ENCODE measurements at regions not wholly inside any gene's neighbourhood (a gene's known extent, or its start where the extent isn't known, plus 50 kb on each side); places are given as distances from the start of the nearest gene placed in this dataset.

- peaks cover 0 to 11% (median 4%) of the 10 kb centered on the region in 4 donors for H3K4me1 Mint-ChIP-seq
- peaks cover 0 to under 1% (median 0%) of the 10 kb centered on the region in 9 donors for H3K9me3 Mint-ChIP-seq
- no peak for ATAC-seq
- no peak for DNase-seq
- H3K4me3 Mint-ChIP-seq: no peak overlapping the region
- no peak overlapping the region for H3K27ac Mint-ChIP-seq
- peaks cover 16 to 44% (median 33%) of the 10 kb centered on the region in 5 donors for H3K27me3 Mint-ChIP-seq
- POLR2A ChIA-PET: no interaction called here
- H3K36me3 Mint-ChIP-seq: peaks cover 0 to 2% (median 0%) of the 10 kb centered on the region in 3 donors
Observed at GRCh38 chr2:120869730-120870466, 134.2 kb downstream of the GLI2 start.

GRCh38 chr2:120870467-120870788 lies 134.8 kb downstream of the GLI2 start:
- ATAC-seq: no peak
- POLR2A ChIA-PET: no interaction called here

DNA sequence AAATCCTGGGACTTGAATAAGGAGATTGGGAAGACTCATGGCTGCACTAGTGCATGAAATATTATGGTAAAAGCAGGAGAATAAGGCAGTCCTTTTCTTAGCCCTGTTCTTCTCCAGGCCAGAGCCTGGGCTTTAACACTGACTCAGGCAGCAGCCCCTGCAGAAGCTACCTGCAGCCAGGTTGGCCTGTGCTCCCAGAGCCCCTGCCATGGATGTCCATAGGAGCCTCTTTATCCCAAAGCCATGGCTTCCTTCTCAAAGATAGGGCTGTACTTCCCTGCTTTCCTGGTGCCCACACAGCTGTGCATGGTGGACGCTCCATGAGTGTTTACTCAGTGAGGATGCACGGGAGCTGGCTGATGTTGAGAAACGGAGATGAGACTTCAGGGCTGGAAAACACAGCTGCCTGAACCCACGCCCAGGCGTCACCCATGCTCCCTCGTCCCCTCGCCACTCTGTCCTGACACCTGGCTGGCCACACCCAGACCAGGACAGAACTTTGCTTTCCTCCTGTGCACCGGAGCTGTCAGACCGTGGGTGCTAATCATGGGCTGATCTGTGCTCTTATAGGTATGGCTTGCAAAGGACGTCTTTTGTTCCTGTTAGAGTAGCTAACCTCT lies 135.5 kb downstream of the GLI2 start:
- Mint-ChIP-seq H3K4me3 (no peak overlapping the region), H3K27ac (no peak overlapping the region), H3K9me3 (no peaks in the 10 kb centered on the region), H3K36me3 (peaks cover 0 to 2% (median 0%) of the 10 kb centered on the region in 3 donors), H3K4me1 (peaks cover 0 to 11% (median 4%) of the 10 kb centered on the region in 4 donors), H3K27me3 (peaks cover 15 to 44% (median 29%) of the 10 kb centered on the region in 5 donors)
- no peak for ATAC-seq
- DNase-seq: no peak
- POLR2A ChIA-PET: no interaction called here

More at GRCh38 chr2:120870467-120870788, 134.8 kb downstream of the GLI2 start:
- Mint-ChIP-seq H3K36me3 (peaks cover 0 to 2% (median 0%) of the 10 kb centered on the region in 3 donors), H3K27me3 (peaks cover 16 to 44% (median 31%) of the 10 kb centered on the region in 5 donors), H3K4me1 (peaks cover 0 to 11% (median 4%) of the 10 kb centered on the region in 4 donors), H3K9me3 (no peaks in the 10 kb centered on the region), H3K27ac (no peak overlapping the region), H3K4me3 (no peak overlapping the region)
- no peak for DNase-seq

DNA sequence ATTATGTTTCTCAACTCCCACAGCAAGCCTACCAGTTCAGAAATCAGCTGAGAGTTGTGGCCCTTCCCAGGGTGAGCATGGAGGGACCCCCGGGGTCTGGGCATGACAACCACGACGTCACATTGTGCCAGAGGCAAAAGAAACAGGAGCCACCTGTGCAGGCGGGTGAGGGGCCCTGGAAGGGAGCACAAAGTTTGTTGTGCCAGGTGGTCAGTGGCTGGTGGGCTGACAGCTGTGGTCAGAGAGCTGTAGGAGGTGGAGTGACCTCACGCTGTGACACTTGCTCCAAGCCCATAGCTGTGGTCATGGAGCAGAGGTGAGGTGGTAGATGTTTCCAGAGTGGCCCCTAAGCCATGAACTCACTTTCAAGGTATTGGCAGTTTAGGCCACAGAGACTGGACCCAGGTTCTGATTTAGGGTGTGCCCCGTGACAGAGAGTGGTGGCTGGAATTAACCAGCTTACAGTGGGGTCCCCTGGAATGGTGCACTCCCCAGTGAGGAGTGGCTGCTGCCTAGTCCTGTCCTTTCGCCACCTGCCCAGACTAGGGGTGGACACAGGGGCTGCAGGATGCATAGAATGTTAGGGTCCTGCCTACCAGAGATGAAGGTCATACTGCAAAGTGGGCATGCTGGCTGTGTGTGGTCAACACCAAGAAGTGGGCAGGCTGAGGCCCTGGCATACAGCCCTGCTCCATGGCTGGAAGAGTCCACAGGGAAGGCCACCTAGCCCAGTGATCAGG lies 136.4 kb downstream of the GLI2 start:
- no peak overlapping the region for H3K4me3 Mint-ChIP-seq
- POLR2A ChIA-PET: no interaction called here
- peaks cover 0 to 10% (median 4%) of the 10 kb centered on the region in 4 donors for H3K4me1 Mint-ChIP-seq
- peaks cover 0 to 2% (median 0%) of the 10 kb centered on the region in 3 donors for H3K36me3 Mint-ChIP-seq
- H3K27ac Mint-ChIP-seq: no peak overlapping the region
- DNase-seq (no peak), ATAC-seq (no peak)
- H3K27me3 Mint-ChIP-seq: peaks cover 13 to 44% (median 25%) of the 10 kb centered on the region in 5 donors
- no peaks in the 10 kb centered on the region for H3K9me3 Mint-ChIP-seq

- Mint-ChIP-seq H3K36me3 (no peaks in the 10 kb centered on the region), H3K4me1 (no peaks in the 10 kb centered on the region), H3K27ac (no peak overlapping the region), H3K27me3 (peaks cover 4 to 44% (median 13%) of the 10 kb centered on the region in 5 donors), H3K4me3 (no peak overlapping the region), H3K9me3 (no peaks in the 10 kb centered on the region)
- DNase-seq (no peak), ATAC-seq (no peak)
- POLR2A ChIA-PET: no interaction called here
Observed at GRCh38 chr2:120873958-120874887, 138.6 kb downstream of the GLI2 start.

DNA sequence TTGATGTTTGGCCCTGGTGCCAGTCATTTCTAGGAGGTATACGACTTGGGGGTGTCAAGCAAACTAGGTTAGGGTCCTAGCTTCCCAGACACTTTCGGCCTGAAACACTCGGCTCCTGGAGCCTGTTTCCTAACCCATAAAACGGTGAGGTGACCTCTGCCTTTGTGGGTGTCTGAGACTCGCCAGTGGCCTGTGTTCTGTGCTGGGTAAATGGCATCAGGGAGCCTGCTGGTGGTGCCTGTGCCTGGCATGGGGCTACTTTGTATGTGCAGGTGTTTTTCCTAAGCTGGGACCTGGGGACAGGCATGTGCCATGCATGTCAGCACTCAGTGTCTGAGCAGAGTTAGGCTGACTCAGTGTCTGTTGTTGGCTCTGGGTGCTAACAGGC lies 139.2 kb downstream of the GLI2 start:
- Mint-ChIP-seq H3K4me3 (no peak overlapping the region), H3K9me3 (no peaks in the 10 kb centered on the region), H3K4me1 (no peaks in the 10 kb centered on the region), H3K27ac (no peak overlapping the region), H3K36me3 (no peaks in the 10 kb centered on the region), H3K27me3 (peaks cover 0 to 44% (median 14%) of the 10 kb centered on the region in 5 donors)
- no peak for ATAC-seq
- DNase-seq: no peak
- POLR2A ChIA-PET: no interaction called here

DNA sequence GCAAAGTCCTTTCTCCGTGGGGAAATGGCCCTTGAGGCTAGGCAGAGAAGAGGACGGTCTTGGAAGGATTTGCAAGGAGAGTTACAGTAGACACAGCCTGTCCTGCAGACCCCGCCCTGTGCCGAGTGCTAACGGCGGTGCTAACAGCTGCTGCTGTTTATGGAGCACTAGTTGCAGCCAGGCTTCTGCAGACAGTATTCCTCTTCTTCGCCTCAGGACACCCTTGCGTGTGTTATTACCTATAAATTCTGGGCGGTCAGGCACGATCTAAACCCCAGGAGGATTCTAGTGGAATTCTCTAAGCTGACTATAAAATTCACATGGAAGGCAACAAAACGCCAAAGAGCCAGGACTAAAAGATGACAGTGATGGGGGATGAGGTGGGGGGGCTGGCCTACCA lies 139.8 kb downstream of the GLI2 start:
- DNase-seq (no peak), ATAC-seq (no peak)
- no peaks in the 10 kb centered on the region for H3K4me1 Mint-ChIP-seq
- H3K9me3 Mint-ChIP-seq: no peaks in the 10 kb centered on the region
- H3K4me3 Mint-ChIP-seq: no peak overlapping the region
- POLR2A ChIA-PET: no interaction called here
- peaks cover 1 to 44% (median 12%) of the 10 kb centered on the region in 5 donors for H3K27me3 Mint-ChIP-seq
- H3K27ac Mint-ChIP-seq: peak overlapping the region in 1 of 10 donors; percentile 26
- H3K36me3 Mint-ChIP-seq: no peaks in the 10 kb centered on the region

- ATAC-seq (no peak), DNase-seq (no peak)
- POLR2A ChIA-PET: no interaction called here
- Mint-ChIP-seq H3K4me3 (no peak overlapping the region), H3K27ac (no peak overlapping the region), H3K36me3 (no peaks in the 10 kb centered on the region), H3K4me1 (no peaks in the 10 kb centered on the region), H3K27me3 (peaks cover 1 to 39% (median 8%) of the 10 kb centered on the region in 5 donors), H3K9me3 (no peaks in the 10 kb centered on the region)
Observed at GRCh38 chr2:120876526-120877280, 141.0 kb downstream of the GLI2 start.

DNA sequence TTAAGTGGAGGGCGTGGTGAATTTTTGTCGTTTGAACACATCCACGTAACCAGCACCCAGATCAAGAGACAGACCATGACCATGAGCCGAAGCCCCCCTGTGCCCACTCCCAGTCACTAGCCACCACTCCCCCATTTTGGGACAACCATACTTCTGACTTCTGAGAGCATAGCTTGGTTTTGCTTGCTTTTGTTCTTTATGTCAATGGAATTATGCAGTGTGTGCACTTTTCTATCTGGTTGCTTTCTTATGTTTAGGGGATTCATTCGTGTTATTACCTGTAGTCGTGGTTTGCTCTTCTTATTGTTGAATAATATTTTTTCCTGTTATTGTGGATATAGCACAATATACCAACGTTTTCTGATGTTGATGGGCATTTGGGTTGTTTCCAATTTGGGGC lies 141.7 kb downstream of the GLI2 start:
- POLR2A ChIA-PET: no interaction called here
- H3K27ac Mint-ChIP-seq: no peak overlapping the region
- no peak for DNase-seq

GRCh38 chr2:120878970-120879369 lies 143.3 kb downstream of the GLI2 start:
- no peak overlapping the region for H3K4me3 Mint-ChIP-seq
- H3K9me3 Mint-ChIP-seq: no peaks in the 10 kb centered on the region
- POLR2A ChIA-PET: no interaction called here
- ATAC-seq (no peak), DNase-seq (no peak)
- no peaks in the 10 kb centered on the region for H3K4me1 Mint-ChIP-seq
- no peak overlapping the region for H3K27ac Mint-ChIP-seq
- H3K27me3 Mint-ChIP-seq: peaks cover 1 to 39% (median 8%) of the 10 kb centered on the region in 5 donors
- H3K36me3 Mint-ChIP-seq: peaks cover 0 to under 1% (median 0%) of the 10 kb centered on the region in 3 donors

More for the DNA sequence above, 141.7 kb downstream of the GLI2 start:
- no peak for ATAC-seq
- Mint-ChIP-seq H3K9me3 (no peaks in the 10 kb centered on the region), H3K27me3 (peaks cover 1 to 35% (median 8%) of the 10 kb centered on the region in 5 donors), H3K36me3 (no peaks in the 10 kb centered on the region), H3K4me1 (no peaks in the 10 kb centered on the region), H3K4me3 (no peak overlapping the region)

DNA sequence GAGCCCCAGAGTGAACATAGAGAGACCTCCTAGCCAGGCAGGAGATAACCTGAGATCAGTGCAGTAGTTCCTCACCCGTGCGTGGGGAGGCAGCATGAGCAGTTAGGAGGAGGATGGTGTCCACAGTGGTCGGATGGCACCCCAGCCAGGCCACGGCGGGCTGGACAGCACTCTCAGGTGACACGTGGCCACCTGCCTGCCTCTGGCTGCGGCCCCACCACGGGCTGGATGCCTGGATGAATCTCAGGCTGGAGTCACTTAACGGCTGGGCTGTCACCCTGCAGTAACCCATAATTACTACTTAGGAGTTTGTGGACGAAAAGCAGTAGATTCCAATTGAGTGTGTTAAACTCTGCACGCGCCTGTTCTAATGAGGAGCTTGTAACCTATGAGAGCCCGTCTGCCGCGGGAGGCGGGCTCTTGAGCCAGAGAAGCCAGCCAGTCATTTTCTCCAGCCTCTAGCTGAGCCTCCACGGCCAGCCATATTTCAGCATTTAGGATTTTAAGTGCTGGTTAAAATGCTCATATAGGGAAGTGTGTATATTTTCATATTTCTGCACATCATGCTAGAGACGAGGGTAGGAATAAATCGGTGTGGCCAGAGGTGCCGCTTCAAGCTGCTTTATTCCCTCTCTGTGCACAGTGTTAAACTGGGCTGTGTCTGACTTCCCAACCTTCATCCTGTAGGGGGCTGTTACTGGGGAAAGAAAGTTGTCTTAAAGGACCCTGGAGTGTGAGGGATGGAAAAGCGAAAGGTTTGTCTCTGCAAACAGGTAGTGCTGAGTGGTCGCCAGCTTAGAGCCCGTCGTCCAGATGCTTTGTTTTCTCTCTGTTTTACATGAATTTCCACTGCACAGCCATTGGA lies 144.0 kb downstream of the GLI2 start:
- Mint-ChIP-seq H3K4me3 (no peak overlapping the region), H3K9me3 (no peaks in the 10 kb centered on the region)

More for the DNA sequence above, 144.0 kb downstream of the GLI2 start:
- DNase-seq (no peak), ATAC-seq (no peak)
- Mint-ChIP-seq H3K36me3 (peaks cover 0 to 2% (median 0%) of the 10 kb centered on the region in 3 donors), H3K27me3 (peaks cover 1 to 44% (median 8%) of the 10 kb centered on the region in 5 donors), H3K27ac (no peak overlapping the region), H3K4me1 (no peaks in the 10 kb centered on the region)
- POLR2A ChIA-PET: no interaction called here

Data from naive thymus-derived CD8-positive, alpha-beta T cell (primary cell).